K562 (cell line): ENCODE measurements at regions not wholly inside any gene's neighbourhood (a gene's known extent, or its start where the extent isn't known, plus 50 kb on each side); places are given as distances from the start of the nearest gene placed in this dataset.

Source experiments
- ATAC-seq: fragments of 200-7000 bp; cut with Tn5 transposase; 3 replicates; pipeline ENCODE4 v1.9.1; 2020; ENCODE audit warnings: moderate library complexity
- BruUV-seq: library from RNA; stranded (reverse); fragments of 400-500 nt; replicated peaks from 2 replicates; lab custom pipeline; 2021; lab: Mats Ljungman, UMichigan
- CTCF ChIA-PET: fragments of 300-600 bp; formaldehyde crosslinking; extraction: SDS; loops from one replicate; lab custom pipeline; 2021; ENCODE audit warnings: low intra/inter-chr PET ratio; lab: Yijun Ruan, JAX
- POLR2A ChIA-PET: fragments of 300-600, 350-650 bp; sonication (Branson Sonifier 250); formaldehyde crosslinking; extraction: SDS; loops from one replicate; lab custom pipeline; 2021; ENCODE audit warnings: antibody characterized with exemption, inconsistent platforms; lab: Yijun Ruan, JAX
- DNase-seq, 4 experiments: peaks; one replicate each; pipeline versions ENCODE4 v3.0.0 to v3.0.0-alpha.2; 2011 to 2018; ENCODE audit warnings: low spot score in 3 of 4, mixed read lengths in 3 of 4; ENCODE audit errors: extremely low read depth in 1 of 4
- FAIRE-seq: peaks from 2 replicates; lab custom pipeline; 2011; peaks lifted over from hg19 to GRCh38; lab: Jason Lieb, UNC
- H2AFZ ChIP-seq: 2 replicates; pipeline ENCODE4 v1.6.0; 2011; ENCODE audit warnings: low read depth, low read length, control low read depth, inconsistent platforms
- H3K27ac ChIP-seq: fragments of 200-600 bp; 3 replicates; pipeline ENCODE4 v1.8.0; 2011; ENCODE audit warnings: low read depth, mild to moderate bottlenecking, control low read depth, inconsistent platforms, low read length, moderate library complexity, mixed read lengths; ENCODE audit errors: extremely low read depth
- H3K27me3 ChIP-seq, 2 experiments: fragments of 300-600 bp in 1 of 2; 2 replicates in 1 of 2; 3 replicates in 1 of 2; pipeline versions ENCODE4 v1.6.0 to v1.8.0; 2011; ENCODE audit warnings: inconsistent platforms in 2 of 2, low read length in 2 of 2, mild to moderate bottlenecking in 1 of 2, mixed read lengths in 1 of 2, moderate library complexity in 1 of 2; ENCODE audit not compliant: control insufficient read depth in 2 of 2, insufficient read depth in 2 of 2
- H3K36me3 ChIP-seq: fragments of 300-600 bp; 3 replicates; pipeline ENCODE4 v1.8.0; 2011; ENCODE audit warnings: mild to moderate bottlenecking, low read length, inconsistent platforms; ENCODE audit not compliant: control insufficient read depth, insufficient read depth
- H3K4me1 ChIP-seq, 2 experiments: fragments of 200-600 bp in 1 of 2; replicated peaks in 1 of 2; 2 replicates in 1 of 2; 3 replicates in 1 of 2; pipeline versions ENCODE4 v1.5.1 to v1.8.0; 2011; ENCODE audit warnings: inconsistent platforms in 2 of 2, low read length in 2 of 2, mild to moderate bottlenecking in 1 of 2, mixed read lengths in 1 of 2, moderate library complexity in 1 of 2; ENCODE audit not compliant: control insufficient read depth in 2 of 2, insufficient read depth in 2 of 2
- H3K4me2 ChIP-seq: 2 replicates; pipeline ENCODE4 v1.6.1; 2011; ENCODE audit warnings: low read length, control low read depth, inconsistent platforms, mixed read lengths; ENCODE audit not compliant: insufficient read depth
- H3K4me3 ChIP-seq: fragments of 200-600 bp; sonication (generic), shearing (Covaris generic); 2 replicates; pipeline ENCODE4 v1.5.1; 2016; ENCODE audit warnings: control low read depth, inconsistent platforms
- H3K79me2 ChIP-seq: fragments of 200-600 bp; 3 replicates; pipeline ENCODE4 v1.8.0; 2011; ENCODE audit warnings: low read length, inconsistent platforms; ENCODE audit not compliant: control insufficient read depth, insufficient read depth
- H3K9ac ChIP-seq, 2 experiments: 2 replicates each; pipeline versions ENCODE4 v1.6.0 to v1.6.1; 2011; ENCODE audit warnings: low read depth in 2 of 2, low read length in 2 of 2, control low read depth in 1 of 2, inconsistent platforms in 1 of 2, mild to moderate bottlenecking in 1 of 2, mixed read lengths in 1 of 2; ENCODE audit not compliant: insufficient read depth in 1 of 2
- H3K9me1 ChIP-seq: one replicate; pipeline ENCODE4 v1.6.0; 2011; ENCODE audit warnings: inconsistent platforms, mild to moderate bottlenecking, low read length, moderate library complexity; ENCODE audit not compliant: control insufficient read depth, insufficient read depth
- H3K9me3 ChIP-seq: replicated peaks from 2 replicates; pipeline ENCODE4 v1.5.1; 2011; ENCODE audit warnings: low read depth, low read length, inconsistent platforms; ENCODE audit not compliant: control insufficient read depth, insufficient read depth
- H4K20me1 ChIP-seq: replicated peaks from 2 replicates; pipeline ENCODE4 v1.6.1; 2011; ENCODE audit warnings: low read length, inconsistent platforms, mixed read lengths; ENCODE audit not compliant: control insufficient read depth, insufficient read depth
- CBX1 ChIP-seq: sonication (generic); IDR thresholded peaks from 2 replicates; pipeline ENCODE4 v1.6.1; 2016; ENCODE audit warnings: antibody characterized with exemption, low read depth, mild to moderate bottlenecking
- CSDE1 ChIP-seq, 2 experiments: fragments of 450-650 bp; IDR thresholded peaks; 2 replicates each; pipeline ENCODE4 v1.6.1; 2016; ENCODE audit warnings: mild to moderate bottlenecking in 1 of 2
- DACH1 ChIP-seq: fragments of 450-650 bp; IDR thresholded peaks from 2 replicates; pipeline ENCODE4 v1.6.1; 2018; ENCODE audit not compliant: partially characterized antibody
- MBD2 ChIP-seq: sonication (generic); IDR thresholded peaks from 2 replicates; pipeline ENCODE4 v1.6.1; 2016; ENCODE audit warnings: low read depth, borderline replicate concordance
- MECOM ChIP-seq: fragments of 250-450 bp; sonication (Bioruptor Pico); IDR thresholded peaks from 2 replicates; pipeline ENCODE4 v1.8.0; 2022; ENCODE audit warnings: inconsistent platforms
- NCOA4 ChIP-seq: fragments of 450-650 bp; IDR thresholded peaks from 2 replicates; pipeline ENCODE4 v1.6.1; 2018; ENCODE audit warnings: mild to moderate bottlenecking; ENCODE audit not compliant: partially characterized antibody
- RB1 ChIP-seq: fragments of 450-650 bp; IDR thresholded peaks from 2 replicates; pipeline ENCODE4 v1.6.1; 2017; ENCODE audit warnings: low read depth, mild to moderate bottlenecking
- RBM22 ChIP-seq: fragments of 200-400 bp; formaldehyde crosslinking; IDR thresholded peaks from 2 replicates; pipeline ENCODE4 v1.6.1; 2018; ENCODE audit warnings: low read length, low read depth; ENCODE audit not compliant: poor library complexity, severe bottlenecking
- SAFB ChIP-seq: fragments of 200-400 bp; formaldehyde crosslinking; IDR thresholded peaks from 2 replicates; pipeline ENCODE4 v1.6.1; 2017; ENCODE audit warnings: low read depth, low read length, borderline replicate concordance
- SFPQ ChIP-seq: fragments of 200-400 bp; formaldehyde crosslinking; IDR thresholded peaks from 2 replicates; pipeline ENCODE4 v1.6.1; 2017; ENCODE audit warnings: mild to moderate bottlenecking, low read depth, low read length, moderate library complexity
- SUPT5H ChIP-seq: fragments of 450-650 bp; IDR thresholded peaks from 2 replicates; pipeline ENCODE4 v1.6.1; 2016
- TFE3 ChIP-seq: fragments of 450-650 bp; formaldehyde crosslinking; IDR thresholded peaks from 2 replicates; pipeline ENCODE4 v1.4.0; 2020; ENCODE audit warnings: mild to moderate bottlenecking, mixed read lengths
- ZBTB33 ChIP-seq: sonication (generic); formaldehyde crosslinking; IDR thresholded peaks from 2 replicates; pipeline ENCODE4 v1.8.1; 2023; ENCODE audit warnings: mild to moderate bottlenecking, missing genetic modification reagents
- ZNF431 ChIP-seq: sonication (generic); formaldehyde crosslinking; IDR thresholded peaks from 2 replicates; pipeline ENCODE4 v1.8.0; 2022; ENCODE audit warnings: mild to moderate bottlenecking, missing genetic modification reagents
- ZNF583 ChIP-seq: fragments of 250-450 bp; sonication (Bioruptor Pico); IDR thresholded peaks from 2 replicates; pipeline ENCODE4 v1.4.0; 2020
- ZNF75A ChIP-seq: fragments of 450-650 bp; formaldehyde crosslinking; IDR thresholded peaks from 2 replicates; pipeline ENCODE4 v1.4.0; 2020; ENCODE audit warnings: mild to moderate bottlenecking
- ZNF778 ChIP-seq: fragments of 450-650 bp; formaldehyde crosslinking; IDR thresholded peaks from 2 replicates; pipeline ENCODE4 v1.4.0; 2020; ENCODE audit warnings: mild to moderate bottlenecking, moderate library complexity
- ZNF780A ChIP-seq: fragments of 250-450 bp; sonication (Bioruptor Pico); IDR thresholded peaks from 2 replicates; pipeline ENCODE4 v1.5.0; 2021; ENCODE audit warnings: mild to moderate bottlenecking
- in situ Hi-C: fragments of 300-500 bp; cut with MboI; formaldehyde crosslinking; loops from 4 replicates; pipeline ENCODE4 v1.15.0; 2018; ENCODE audit warnings: inconsistent platforms, mixed read lengths
- intact Hi-C: fragments of 100-400 bp; cut with micrococcal nuclease; formaldehyde crosslinking; loops from 2 replicates; pipeline ENCODE4 v1.14.2; 2022
- TF ChIP-seq, protein P1 (sequence below), 2 experiments: IDR thresholded peaks; 2 replicates each; pipeline ENCODE4 v1.6.1; 2011; ENCODE audit warnings: borderline replicate concordance in 1 of 2, control low read depth in 1 of 2, low read depth in 1 of 2, low read length in 1 of 2, mild to moderate bottlenecking in 1 of 2, mixed read lengths in 1 of 2, moderate library complexity in 1 of 2; ENCODE audit not compliant: insufficient read depth in 1 of 2, insufficient read length in 1 of 2, poor library complexity in 1 of 2, severe bottlenecking in 1 of 2; ENCODE audit errors: extremely low read depth in 1 of 2

DNA sequence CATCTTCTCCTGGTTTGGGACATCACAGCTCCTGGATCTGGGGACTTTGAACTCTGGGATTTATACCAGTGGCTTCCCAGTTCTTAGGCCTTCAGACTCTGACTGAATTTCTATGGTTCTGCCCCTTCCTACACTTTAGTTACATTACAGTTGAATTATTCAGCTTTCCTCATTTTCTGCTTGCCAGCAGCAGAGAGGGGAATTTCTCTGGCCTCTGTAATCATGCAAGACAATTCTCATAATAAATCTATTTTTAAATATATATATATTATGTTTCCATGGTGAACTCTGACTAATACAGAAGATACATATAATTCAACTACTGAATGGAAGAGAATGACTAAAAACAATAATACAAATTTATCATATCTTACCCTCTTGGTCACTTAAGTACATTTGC, 1478.6 kb upstream of the ACVR2A start:
- H3K4me3 ChIP-seq, result no peak overlapping the region
- no peaks in the 10 kb centered on the region for H3K9me3 ChIP-seq
- no peak for DNase-seq
- no peaks in the 10 kb centered on the region for H3K4me1 ChIP-seq
- ChIA-PET CTCF (no interaction called here), POLR2A (no interaction called here)
- no peak for ATAC-seq
- no peaks in the 10 kb centered on the region for H3K36me3 ChIP-seq
- FAIRE-seq, result no peak
- BruUV-seq, result no TSS peak
- H3K9me1 ChIP-seq, result no peaks in the 10 kb centered on the region
- no peak overlapping the region for H3K27ac ChIP-seq
- no peak overlapping the region for H2AFZ ChIP-seq
- no peaks in the 10 kb centered on the region for H3K79me2 ChIP-seq
- intact Hi-C loops, result no loop called here
- H3K4me2 ChIP-seq, result no peak overlapping the region
- H4K20me1 ChIP-seq, result no peaks in the 10 kb centered on the region
- no peaks in the 10 kb centered on the region for H3K27me3 ChIP-seq
- in situ Hi-C loops, result no loop called here
- H3K9ac ChIP-seq, result no peak overlapping the region
- no peak for TF ChIP-seq ZBTB33 (CRISPR knock-in tag)
- TF ChIP-seq CBX1, result no peak
- no peak for TF ChIP-seq MBD2
- no peak for TF ChIP-seq DACH1
- TF ChIP-seq ZNF583 (CRISPR knock-in tag), result no peak
- TF ChIP-seq NCOA4, result no peak
- TF ChIP-seq MECOM (CRISPR knock-in tag), result no peak
- no peak for TF ChIP-seq SFPQ
- TF ChIP-seq ZNF75A, result no peak
- no peak for TF ChIP-seq RBM22
- TF ChIP-seq ZNF431, result no peak
- no peak for TF ChIP-seq RB1
- no peak for TF ChIP-seq SUPT5H
- TF ChIP-seq SAFB, result no peak
- TF ChIP-seq ZNF778 (CRISPR knock-in tag), result no peak
- no peak for TF ChIP-seq CSDE1 (IDR thresholded peaks at IDR 0.05)
- TF ChIP-seq, protein P1, sequence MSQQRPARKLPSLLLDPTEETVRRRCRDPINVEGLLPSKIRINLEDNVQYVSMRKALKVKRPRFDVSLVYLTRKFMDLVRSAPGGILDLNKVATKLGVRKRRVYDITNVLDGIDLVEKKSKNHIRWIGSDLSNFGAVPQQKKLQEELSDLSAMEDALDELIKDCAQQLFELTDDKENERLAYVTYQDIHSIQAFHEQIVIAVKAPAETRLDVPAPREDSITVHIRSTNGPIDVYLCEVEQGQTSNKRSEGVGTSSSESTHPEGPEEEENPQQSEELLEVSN (IDR thresholded peaks at IDR 0.05; ENCODE audit: borderline replicate concordance in 1 of 2, extremely low read depth in 1 of 2, insufficient read depth in 1 of 2, insufficient read length in 1 of 2, low read depth in 1 of 2, low read length in 1 of 2, poor library complexity in 1 of 2, severe bottlenecking in 1 of 2), result no peak
- no peak for TF ChIP-seq ZNF780A (CRISPR knock-in tag)
- no peak for TF ChIP-seq TFE3 (CRISPR knock-in tag)
